Dendritic cell treated with granulocyte-macrophage colony-stimulating factor and Interleukin-4, amounts not matched to agents 40 ng/mL and 50 ng/mL, for 4 days (primary cell): ENCODE measurements at regions not wholly inside any gene's neighbourhood (a gene's known extent, or its start where the extent isn't known, plus 50 kb on each side); places are given as distances from the start of the nearest gene placed in this dataset.

Experiments used
- H3K27ac Mint-ChIP-seq: one replicate; pipeline ENCODE4 v1.8.0; 2022; ENCODE audit warnings: mild to moderate bottlenecking, mixed read lengths
- H3K27me3 Mint-ChIP-seq: one replicate; pipeline ENCODE4 v1.8.0; 2022; ENCODE audit warnings: mild to moderate bottlenecking, mixed read lengths
- H3K36me3 Mint-ChIP-seq: one replicate; pipeline ENCODE4 v1.8.0; 2022; ENCODE audit warnings: low read depth, mixed read lengths
- H3K4me1 Mint-ChIP-seq: one replicate; pipeline ENCODE4 v1.8.0; 2022; ENCODE audit warnings: low read depth, mixed read lengths
- H3K4me3 Mint-ChIP-seq: one replicate; pipeline ENCODE4 v1.8.0; 2022; ENCODE audit warnings: mild to moderate bottlenecking, moderate library complexity, mixed read lengths
- H3K9me3 Mint-ChIP-seq: one replicate; pipeline ENCODE4 v1.8.0; 2022; ENCODE audit warnings: mixed read lengths
- intact Hi-C: fragments of 100-400 bp; cut with micrococcal nuclease; formaldehyde crosslinking; loops from one replicate; pipeline ENCODE4 v1.15.0; 2022

GRCh38 chr21:17988102-17988437 lies 168.9 kb upstream of the C21orf91 start:
- Mint-ChIP-seq H3K36me3 (no peaks in the 10 kb centered on the region), H3K9me3 (peaks cover 12% of the 10 kb centered on the region), H3K27me3 (no peaks in the 10 kb centered on the region), H3K4me3 (no peak overlapping the region), H3K4me1 (no peaks in the 10 kb centered on the region), H3K27ac (no peak overlapping the region)
- intact Hi-C loops, result no loop called here

- no peaks in the 10 kb centered on the region for H3K4me1 Mint-ChIP-seq
- H3K27me3 Mint-ChIP-seq, result no peaks in the 10 kb centered on the region
- no peak overlapping the region for H3K27ac Mint-ChIP-seq
- H3K4me3 Mint-ChIP-seq, result no peak overlapping the region
- peaks cover 9% of the 10 kb centered on the region for H3K9me3 Mint-ChIP-seq
- intact Hi-C loops, result no loop called here
- H3K36me3 Mint-ChIP-seq, result no peaks in the 10 kb centered on the region
Observed at GRCh38 chr21:17987382-17988101, 168.4 kb upstream of the C21orf91 start.

GRCh38 chr21:17981060-17981740 lies 162.0 kb upstream of the C21orf91 start:
- intact Hi-C loops, result no loop called here
- H3K27me3 Mint-ChIP-seq, result no peaks in the 10 kb centered on the region

GRCh38 chr21:17979763-17980162 lies 160.6 kb upstream of the C21orf91 start:
- Mint-ChIP-seq H3K27me3 (no peaks in the 10 kb centered on the region), H3K27ac (no peak overlapping the region), H3K9me3 (no peaks in the 10 kb centered on the region), H3K4me3 (no peak overlapping the region), H3K4me1 (no peaks in the 10 kb centered on the region), H3K36me3 (no peaks in the 10 kb centered on the region)
- intact Hi-C loops, result no loop called here

More at GRCh38 chr21:17981060-17981740, 162.0 kb upstream of the C21orf91 start:
- Mint-ChIP-seq H3K4me3 (no peak overlapping the region), H3K4me1 (no peaks in the 10 kb centered on the region), H3K9me3 (no peaks in the 10 kb centered on the region), H3K27ac (no peak overlapping the region), H3K36me3 (no peaks in the 10 kb centered on the region)

GRCh38 chr21:17978895-17979294 lies 159.7 kb upstream of the C21orf91 start:
- H3K27ac Mint-ChIP-seq, result no peak overlapping the region
- H3K4me1 Mint-ChIP-seq, result no peaks in the 10 kb centered on the region
- H3K36me3 Mint-ChIP-seq, result no peaks in the 10 kb centered on the region
- H3K27me3 Mint-ChIP-seq, result no peaks in the 10 kb centered on the region
- no peak overlapping the region for H3K4me3 Mint-ChIP-seq
- no peaks in the 10 kb centered on the region for H3K9me3 Mint-ChIP-seq
- intact Hi-C loops, result no loop called here

- intact Hi-C loops, result no loop called here
- Mint-ChIP-seq H3K4me3 (no peak overlapping the region), H3K9me3 (no peaks in the 10 kb centered on the region)
Observed at GRCh38 chr21:17976691-17977090, 157.5 kb upstream of the C21orf91 start.

GRCh38 chr21:17976139-17976538 lies 157.0 kb upstream of the C21orf91 start:
- intact Hi-C loops, result no loop called here
- Mint-ChIP-seq H3K36me3 (no peaks in the 10 kb centered on the region), H3K27ac (no peak overlapping the region), H3K4me1 (no peaks in the 10 kb centered on the region), H3K27me3 (no peaks in the 10 kb centered on the region), H3K9me3 (no peaks in the 10 kb centered on the region), H3K4me3 (no peak overlapping the region)

More at GRCh38 chr21:17976691-17977090, 157.5 kb upstream of the C21orf91 start:
- H3K4me1 Mint-ChIP-seq, result no peaks in the 10 kb centered on the region
- H3K36me3 Mint-ChIP-seq, result no peaks in the 10 kb centered on the region
- no peak overlapping the region for H3K27ac Mint-ChIP-seq
- H3K27me3 Mint-ChIP-seq, result no peaks in the 10 kb centered on the region

GRCh38 chr21:17967319-17967718 lies 148.2 kb upstream of the C21orf91 start:
- H3K27me3 Mint-ChIP-seq, result no peaks in the 10 kb centered on the region
- H3K27ac Mint-ChIP-seq, result no peak overlapping the region
- intact Hi-C loops, result no loop called here
- no peaks in the 10 kb centered on the region for H3K4me1 Mint-ChIP-seq
- H3K4me3 Mint-ChIP-seq, result no peak overlapping the region
- no peaks in the 10 kb centered on the region for H3K36me3 Mint-ChIP-seq
- no peaks in the 10 kb centered on the region for H3K9me3 Mint-ChIP-seq

- intact Hi-C loops, result no loop called here
- H3K27ac Mint-ChIP-seq, result no peak overlapping the region
- H3K9me3 Mint-ChIP-seq, result no peaks in the 10 kb centered on the region
- no peaks in the 10 kb centered on the region for H3K27me3 Mint-ChIP-seq
- no peaks in the 10 kb centered on the region for H3K36me3 Mint-ChIP-seq
- no peak overlapping the region for H3K4me3 Mint-ChIP-seq
- no peaks in the 10 kb centered on the region for H3K4me1 Mint-ChIP-seq
Observed at GRCh38 chr21:17964716-17965115, 145.6 kb upstream of the C21orf91 start.

GRCh38 chr21:17964199-17964598 lies 145.0 kb upstream of the C21orf91 start:
- Mint-ChIP-seq H3K36me3 (no peaks in the 10 kb centered on the region), H3K9me3 (no peaks in the 10 kb centered on the region), H3K4me3 (no peak overlapping the region), H3K4me1 (no peaks in the 10 kb centered on the region), H3K27me3 (no peaks in the 10 kb centered on the region), H3K27ac (no peak overlapping the region)
- intact Hi-C loops, result no loop called here

GRCh38 chr21:17950591-17950990 lies 131.4 kb upstream of the C21orf91 start:
- H3K27me3 Mint-ChIP-seq, result no peaks in the 10 kb centered on the region
- H3K27ac Mint-ChIP-seq, result no peak overlapping the region
- intact Hi-C loops, result no loop called here
- peaks cover 7% of the 10 kb centered on the region for H3K4me1 Mint-ChIP-seq
- no peak overlapping the region for H3K4me3 Mint-ChIP-seq
- no peaks in the 10 kb centered on the region for H3K36me3 Mint-ChIP-seq
- H3K9me3 Mint-ChIP-seq, result peaks cover 4% of the 10 kb centered on the region

GRCh38 chr21:17949421-17949820 lies 130.3 kb upstream of the C21orf91 start:
- peaks cover 7% of the 10 kb centered on the region for H3K4me1 Mint-ChIP-seq
- intact Hi-C loops, result no loop called here
- H3K9me3 Mint-ChIP-seq, result peaks cover 14% of the 10 kb centered on the region
- H3K36me3 Mint-ChIP-seq, result no peaks in the 10 kb centered on the region
- H3K4me3 Mint-ChIP-seq, result no peak overlapping the region
- H3K27me3 Mint-ChIP-seq, result no peaks in the 10 kb centered on the region
- H3K27ac Mint-ChIP-seq, result no peak overlapping the region

- intact Hi-C loops, result no loop called here
Observed at GRCh38 chr21:17947531-17947930, 128.4 kb upstream of the C21orf91 start.

GRCh38 chr21:17931080-17931479 lies 111.9 kb upstream of the C21orf91 start:
- Mint-ChIP-seq H3K4me1 (no peaks in the 10 kb centered on the region), H3K27ac (no peak overlapping the region), H3K27me3 (no peaks in the 10 kb centered on the region), H3K36me3 (no peaks in the 10 kb centered on the region), H3K4me3 (no peak overlapping the region), H3K9me3 (no peaks in the 10 kb centered on the region)
- intact Hi-C loops, result no loop called here

More at GRCh38 chr21:17947531-17947930, 128.4 kb upstream of the C21orf91 start:
- Mint-ChIP-seq H3K27ac (no peak overlapping the region), H3K9me3 (peaks cover 19% of the 10 kb centered on the region), H3K36me3 (no peaks in the 10 kb centered on the region), H3K27me3 (no peaks in the 10 kb centered on the region), H3K4me1 (peaks cover 7% of the 10 kb centered on the region), H3K4me3 (no peak overlapping the region)

GRCh38 chr21:17930093-17930492 lies 110.9 kb upstream of the C21orf91 start:
- H3K9me3 Mint-ChIP-seq, result no peaks in the 10 kb centered on the region
- H3K4me3 Mint-ChIP-seq, result no peak overlapping the region
- no peaks in the 10 kb centered on the region for H3K4me1 Mint-ChIP-seq
- H3K27me3 Mint-ChIP-seq, result no peaks in the 10 kb centered on the region
- H3K27ac Mint-ChIP-seq, result no peak overlapping the region
- no peaks in the 10 kb centered on the region for H3K36me3 Mint-ChIP-seq
- intact Hi-C loops, result no loop called here
